ENCODE measurements at regions not wholly inside any gene's neighbourhood (a gene's known extent, or its start where the extent isn't known, plus 50 kb on each side); places are given as distances from the start of the nearest gene placed in this dataset.
"Not testable (repeated sequence)": the region's sequence is repeated elsewhere in the genome, so short reads cannot be mapped to it uniquely, and the experiment has no call there.

GRCh38 chr18:22283855-22284254 is 114.5 kb downstream of the GATA6 start:
- not testable (repeated sequence) for TF ChIP-seq EZH2 (IDR thresholded peaks at IDR 0.05; ENCODE audit: low read depth); CTCF (conservative IDR thresholded peaks at IDR 0.05)
